RWPE1 (cell line): ENCODE measurements at regions not wholly inside any gene's neighbourhood (a gene's known extent, or its start where the extent isn't known, plus 50 kb on each side); places are given as distances from the start of the nearest gene placed in this dataset.

Experiments used
- CTCF ChIA-PET: fragments of 350-600 bp; sonication (Branson Sonifier 250); formaldehyde crosslinking; extraction: SDS; loops from one replicate; lab custom pipeline; 2021; lab: Yijun Ruan, JAX
- POLR2A ChIA-PET: fragments of 400-600 bp; formaldehyde crosslinking; extraction: SDS; loops from one replicate; lab custom pipeline; 2020; ENCODE audit warnings: antibody characterized with exemption; ENCODE audit not compliant: low non-redundant PET; lab: Yijun Ruan, JAX
- DNase-seq: peaks from one replicate; pipeline ENCODE4 v3.0.0; 2012; ENCODE audit warnings: low spot score
- H3K27ac ChIP-seq: fragments of 450-650 bp; 2 replicates; pipeline ENCODE4 v1.5.1; 2017
- CTCF ChIP-seq: fragments of 450-650 bp; conservative IDR thresholded peaks from 2 replicates; pipeline ENCODE4 v1.5.1; 2017; ENCODE audit warnings: low read depth, mild to moderate bottlenecking

GRCh38 chr12:114764510-114764909 is 80.5 kb upstream of the TBX3 start:
- CTCF ChIA-PET: no interaction called here
- no peak overlapping the region for H3K27ac ChIP-seq
- DNase-seq: no peak
- POLR2A ChIA-PET: no interaction called here
- no peak for TF ChIP-seq CTCF

GRCh38 chr12:114762490-114763110 is 78.6 kb upstream of the TBX3 start:
- POLR2A ChIA-PET: no interaction called here
- CTCF ChIA-PET: no interaction called here
- no peak overlapping the region for H3K27ac ChIP-seq
- TF ChIP-seq CTCF: no peak
- DNase-seq: no peak

GRCh38 chr12:114760151-114760877 is 76.3 kb upstream of the TBX3 start:
- H3K27ac ChIP-seq: no peak overlapping the region
- no peak for TF ChIP-seq CTCF
- no peak for DNase-seq
- ChIA-PET CTCF (interaction anchor here (0.6 to 0.7 kb wide), 2 partner anchors 677 to 992 kb away, joined by 6 to 7 read pairs; no protein-coding TSS in a partner anchor), POLR2A (no interaction called here)

GRCh38 chr12:114759635-114760034 is 75.7 kb upstream of the TBX3 start:
- CTCF ChIA-PET: no interaction called here
- TF ChIP-seq CTCF: no peak
- no peak overlapping the region for H3K27ac ChIP-seq
- no peak for DNase-seq
- POLR2A ChIA-PET: no interaction called here

GRCh38 chr12:114757684-114758325 is 73.8 kb upstream of the TBX3 start:
- no peak for TF ChIP-seq CTCF
- ChIA-PET CTCF (interaction anchor here (0.6 kb wide), 1 partner anchor 197 kb away, joined by 4 read pairs; no protein-coding TSS in a partner anchor), POLR2A (no interaction called here)
- no peak for DNase-seq
- no peak overlapping the region for H3K27ac ChIP-seq

GRCh38 chr12:114752217-114752616 is 68.2 kb upstream of the TBX3 start:
- POLR2A ChIA-PET: no interaction called here
- CTCF ChIA-PET: interaction anchor here (0.6 kb wide), 1 partner anchor 312 kb away, joined by 3 read pairs; no protein-coding TSS in a partner anchor

More at GRCh38 chr12:114752217-114752616, 68.2 kb upstream of the TBX3 start:
- DNase-seq: no peak
- no peak overlapping the region for H3K27ac ChIP-seq
- no peak for TF ChIP-seq CTCF
